HG03045 (cell line): ENCODE measurements at regions not wholly inside any gene's neighbourhood (a gene's known extent, or its start where the extent isn't known, plus 50 kb on each side); places are given as distances from the start of the nearest gene placed in this dataset.

ENCODE experiments used
- ATAC-seq: cut with Tn5 transposase; IDR thresholded peaks from one replicate; pipeline ENCODE4 v1.9.1; 2021; ENCODE audit warnings: mild to moderate bottlenecking, moderate library complexity; ENCODE audit not compliant: unreplicated experiment

GRCh38 chr7:49718760-49719159 is 54.7 kb upstream of the VWC2 start:
- ATAC-seq = no peak

GRCh38 chr7:49721441-49721840 is 52.0 kb upstream of the VWC2 start:
- no peak for ATAC-seq
